ENCODE measurements at regions not wholly inside any gene's neighbourhood (a gene's known extent, or its start where the extent isn't known, plus 50 kb on each side); places are given as distances from the start of the nearest gene placed in this dataset.
A peak's percentile ranks its signal among the peaks of the same experiment; 100 is the strongest.

DNA sequence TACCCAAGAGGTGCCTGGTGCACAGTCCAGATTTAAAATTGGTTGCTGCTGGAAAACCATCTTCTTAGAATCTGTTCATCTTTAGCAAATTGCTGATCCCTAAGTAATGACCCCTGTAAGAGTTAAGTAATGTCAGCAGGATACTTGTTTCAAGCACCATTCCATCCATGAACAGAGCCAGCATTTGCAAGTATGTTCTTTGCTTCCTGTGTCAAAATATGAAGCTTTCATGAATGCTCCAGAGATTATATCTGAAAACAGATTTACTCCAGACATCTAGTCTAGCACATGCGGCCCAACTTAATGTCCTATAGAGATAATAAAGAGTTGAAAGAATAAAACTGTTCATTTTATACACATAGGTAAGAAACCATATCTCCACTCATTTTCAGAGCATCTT lies 98.7 kb upstream of the ZNF438 start:
- Mint-ChIP-seq H3K4me3 (no peak overlapping the region), H3K27me3 (no peaks in the 10 kb centered on the region), H3K36me3 (ENCODE audit: low read depth) (no peaks in the 10 kb centered on the region), H3K9me3 (no peaks in the 10 kb centered on the region), H3K27ac (no peak overlapping the region), H3K4me1 (ENCODE audit: low read depth) (peaks cover 27% of the 10 kb centered on the region)
- intact Hi-C loops (cut with DNase I, micrococcal nuclease): loop anchor here in 1 of 2 experiments (5.0 kb wide), 3 partner anchors 187 to 627 kb away; partner anchors contain the start of gene ZEB1
- H3K36me3 ChIP-seq (ENCODE audit: insufficient read depth, low read length): no peaks in the 10 kb centered on the region
- no peak overlapping the region for H3K27ac ChIP-seq (ENCODE audit: low read depth in 1 of 2, low read length in 2 of 2)
- DNase-seq: no peak
- POLR2A ChIA-PET: interaction anchor here (0.9 to 1.7 kb wide), 2 partner anchors 16 to 98 kb away, joined by 3 to 5 read pairs; partner anchors contain the start of gene ZNF438
- no peaks in the 10 kb centered on the region for H3K27me3 ChIP-seq (ENCODE audit: control insufficient read depth in 1 of 2, insufficient read depth in 2 of 2, low read length in 2 of 2)
- CTCF ChIA-PET: no interaction called here
- H3K9me3 ChIP-seq (ENCODE audit: control insufficient read depth in 1 of 2, insufficient read depth in 1 of 2, low read length in 2 of 2): no peaks in the 10 kb centered on the region
- no peak for ATAC-seq (ENCODE audit: poor library complexity)
- no peak overlapping the region for H3K4me3 ChIP-seq (ENCODE audit: low read length)
- TF ChIP-seq, protein P1, sequence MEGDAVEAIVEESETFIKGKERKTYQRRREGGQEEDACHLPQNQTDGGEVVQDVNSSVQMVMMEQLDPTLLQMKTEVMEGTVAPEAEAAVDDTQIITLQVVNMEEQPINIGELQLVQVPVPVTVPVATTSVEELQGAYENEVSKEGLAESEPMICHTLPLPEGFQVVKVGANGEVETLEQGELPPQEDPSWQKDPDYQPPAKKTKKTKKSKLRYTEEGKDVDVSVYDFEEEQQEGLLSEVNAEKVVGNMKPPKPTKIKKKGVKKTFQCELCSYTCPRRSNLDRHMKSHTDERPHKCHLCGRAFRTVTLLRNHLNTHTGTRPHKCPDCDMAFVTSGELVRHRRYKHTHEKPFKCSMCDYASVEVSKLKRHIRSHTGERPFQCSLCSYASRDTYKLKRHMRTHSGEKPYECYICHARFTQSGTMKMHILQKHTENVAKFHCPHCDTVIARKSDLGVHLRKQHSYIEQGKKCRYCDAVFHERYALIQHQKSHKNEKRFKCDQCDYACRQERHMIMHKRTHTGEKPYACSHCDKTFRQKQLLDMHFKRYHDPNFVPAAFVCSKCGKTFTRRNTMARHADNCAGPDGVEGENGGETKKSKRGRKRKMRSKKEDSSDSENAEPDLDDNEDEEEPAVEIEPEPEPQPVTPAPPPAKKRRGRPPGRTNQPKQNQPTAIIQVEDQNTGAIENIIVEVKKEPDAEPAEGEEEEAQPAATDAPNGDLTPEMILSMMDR (IDR thresholded peaks at IDR 0.05): no peak
- peaks cover 23% of the 10 kb centered on the region for H3K4me1 ChIP-seq (ENCODE audit: insufficient read depth, low read length)

DNA sequence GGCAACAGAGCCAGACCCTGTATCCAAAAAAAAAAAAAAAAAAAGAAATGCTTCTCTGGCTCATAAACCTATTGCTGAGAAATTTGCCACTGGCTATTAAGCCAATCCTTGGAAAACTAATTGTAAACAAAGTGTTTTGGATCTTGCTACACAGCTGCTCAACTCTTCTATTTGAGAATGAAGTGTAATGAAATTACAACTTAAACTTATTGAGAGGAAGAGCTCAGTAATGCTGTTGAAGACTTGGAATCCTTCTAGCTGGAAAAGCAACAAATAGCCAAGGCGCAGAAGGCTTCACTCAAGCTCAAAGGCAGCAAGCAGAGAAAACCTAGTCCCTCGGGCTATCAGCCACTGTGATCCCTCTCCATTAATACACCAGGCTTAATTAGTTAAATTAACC lies 99.6 kb upstream of the ZNF438 start:
- Histone ChIP-seq H3K27ac (ENCODE audit: low read depth in 1 of 2, low read length in 2 of 2) (no peak overlapping the region), H3K9me3 (ENCODE audit: control insufficient read depth in 1 of 2, insufficient read depth in 1 of 2, low read length in 2 of 2) (no peaks in the 10 kb centered on the region), H3K4me1 (ENCODE audit: insufficient read depth, low read length) (peaks cover 31% of the 10 kb centered on the region), H3K27me3 (ENCODE audit: control insufficient read depth in 1 of 2, insufficient read depth in 2 of 2, low read length in 2 of 2) (no peaks in the 10 kb centered on the region), H3K36me3 (ENCODE audit: insufficient read depth, low read length) (no peaks in the 10 kb centered on the region), H3K4me3 (ENCODE audit: low read length) (no peak overlapping the region)
- ChIA-PET CTCF (interaction anchor here (1.1 kb wide), 1 partner anchor 11 kb away, joined by 3 read pairs; no protein-coding TSS in a partner anchor), POLR2A (interaction anchor here (0.7 to 1.7 kb wide), 2 partner anchors 16 to 86 kb away, joined by 3 to 5 read pairs; no protein-coding TSS in a partner anchor)
- Mint-ChIP-seq H3K27ac (no peak overlapping the region), H3K36me3 (ENCODE audit: low read depth) (no peaks in the 10 kb centered on the region), H3K4me1 (ENCODE audit: low read depth) (peaks cover 35% of the 10 kb centered on the region), H3K9me3 (no peaks in the 10 kb centered on the region), H3K27me3 (no peaks in the 10 kb centered on the region), H3K4me3 (no peak overlapping the region)
- intact Hi-C loops (cut with DNase I, micrococcal nuclease): loop anchor here in 1 of 2 experiments (5.0 kb wide), 3 partner anchors 186 to 626 kb away; partner anchors contain the start of gene ZEB1
- ATAC-seq (ENCODE audit: poor library complexity) (no peak), DNase-seq (no peak)
- TF ChIP-seq, protein P1 (IDR thresholded peaks at IDR 0.05): no peak

DNA sequence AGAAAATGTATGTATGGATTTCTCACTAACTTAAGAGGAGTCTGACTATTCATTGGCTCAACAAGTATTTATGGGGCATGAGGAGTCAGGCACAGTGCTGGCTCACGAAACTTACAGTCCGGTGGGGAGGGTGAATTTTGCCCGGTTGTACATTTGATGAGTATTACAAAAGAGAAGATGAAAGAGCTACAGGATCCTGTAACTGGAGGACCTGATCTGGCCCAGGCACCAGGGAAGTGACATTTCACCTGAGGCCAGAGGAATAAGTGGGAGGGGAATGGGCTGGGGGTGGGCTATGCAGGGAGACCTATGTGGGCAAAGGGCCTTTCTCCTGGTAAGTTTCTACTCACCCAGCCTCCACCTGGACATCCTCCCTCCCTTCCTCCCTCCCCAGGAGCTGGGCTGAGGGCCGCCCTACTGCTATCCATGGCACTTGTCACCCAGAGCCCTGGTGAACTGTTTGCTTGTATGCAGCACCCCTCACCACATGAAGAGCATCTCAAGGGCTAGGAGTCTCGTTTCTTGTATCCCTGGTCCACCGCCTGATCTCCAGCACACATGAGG lies 101.1 kb upstream of the ZNF438 start:
- DNase-seq (no peak), ATAC-seq (ENCODE audit: poor library complexity) (no peak)
- no peaks in the 10 kb centered on the region for H3K27me3 Mint-ChIP-seq
- H3K4me1 Mint-ChIP-seq (ENCODE audit: low read depth): peaks cover 50% of the 10 kb centered on the region
- ChIA-PET CTCF (no interaction called here), POLR2A (interaction anchor here (2.0 to 2.4 kb wide), 3 partner anchors 101 to 349 kb away, joined by 5 to 16 read pairs (median 7); partner anchors contain the start of gene ZNF438)
- H3K9me3 Mint-ChIP-seq: no peaks in the 10 kb centered on the region
- Histone ChIP-seq H3K27ac (ENCODE audit: low read depth in 1 of 2, low read length in 2 of 2) (no peak overlapping the region), H3K36me3 (ENCODE audit: insufficient read depth, low read length) (no peaks in the 10 kb centered on the region), H3K9me3 (ENCODE audit: control insufficient read depth in 1 of 2, insufficient read depth in 1 of 2, low read length in 2 of 2) (no peaks in the 10 kb centered on the region), H3K4me1 (ENCODE audit: insufficient read depth, low read length) (peaks cover 41% of the 10 kb centered on the region), H3K4me3 (ENCODE audit: low read length) (no peak overlapping the region), H3K27me3 (ENCODE audit: control insufficient read depth in 1 of 2, insufficient read depth in 2 of 2, low read length in 2 of 2) (no peaks in the 10 kb centered on the region)
- peak overlapping the region; percentile 86 for H3K27ac Mint-ChIP-seq
- H3K4me3 Mint-ChIP-seq: peak overlapping the region; percentile 84
- intact Hi-C loops (cut with DNase I, micrococcal nuclease): loop anchor here in 1 of 2 experiments (2.0 to 5.0 kb wide), 4 partner anchors 98 to 625 kb away; partner anchors contain the start of gene ZEB1
- H3K36me3 Mint-ChIP-seq (ENCODE audit: low read depth): no peaks in the 10 kb centered on the region
- TF ChIP-seq, protein P1 (IDR thresholded peaks at IDR 0.05): no peak
